ENCODE measurements at regions not wholly inside any gene's neighbourhood (a gene's known extent, or its start where the extent isn't known, plus 50 kb on each side); places are given as distances from the start of the nearest gene placed in this dataset.
"Not testable (repeated sequence)": the region's sequence is repeated elsewhere in the genome, so short reads cannot be mapped to it uniquely, and the experiment has no call there.

DNA sequence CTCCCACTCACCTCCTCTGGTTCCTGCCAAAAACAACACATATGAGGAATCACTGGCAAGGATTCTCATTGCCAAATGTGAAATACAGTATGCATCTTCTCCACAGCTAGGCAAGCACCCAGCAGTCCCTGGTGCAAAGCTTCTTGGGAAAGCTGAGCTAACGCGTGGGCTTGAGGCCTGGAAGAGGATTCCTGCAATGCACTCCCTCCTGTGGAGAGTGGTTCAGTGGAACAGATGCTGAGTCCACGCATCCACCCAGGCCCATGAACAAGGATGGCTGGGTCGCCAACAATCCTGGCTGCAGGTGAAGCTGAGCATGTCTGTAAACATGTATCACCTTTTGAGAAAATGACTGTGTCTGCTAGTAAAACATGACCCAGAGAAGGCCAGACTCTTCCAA, 113.2 kb upstream of the CHST15 start:
- DNase-seq: no peak

DNA sequence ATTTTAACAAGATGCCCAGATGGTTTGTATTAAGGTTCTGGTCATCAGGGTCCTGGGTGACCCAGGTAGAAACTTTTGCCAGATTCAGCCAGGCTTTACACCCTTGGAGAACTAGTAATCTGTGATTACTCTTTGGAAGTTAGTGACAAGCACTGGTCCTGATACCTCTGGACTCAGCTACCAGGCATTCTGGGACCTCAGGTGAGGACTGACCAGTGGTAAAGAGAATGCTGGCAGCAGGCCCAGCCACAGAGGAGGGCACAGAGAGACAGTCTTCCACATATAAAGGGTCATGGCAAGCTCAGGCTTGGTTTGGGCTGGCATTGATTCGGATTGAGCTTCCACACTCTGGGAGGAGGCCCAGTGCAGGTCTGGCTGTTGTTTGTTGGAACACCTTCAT, 112.0 kb upstream of the CHST15 start:
- DNase-seq: no peak

- no peak for DNase-seq
Observed at GRCh38 chr10:124204726-124205125, 111.3 kb upstream of the CHST15 start.

DNA sequence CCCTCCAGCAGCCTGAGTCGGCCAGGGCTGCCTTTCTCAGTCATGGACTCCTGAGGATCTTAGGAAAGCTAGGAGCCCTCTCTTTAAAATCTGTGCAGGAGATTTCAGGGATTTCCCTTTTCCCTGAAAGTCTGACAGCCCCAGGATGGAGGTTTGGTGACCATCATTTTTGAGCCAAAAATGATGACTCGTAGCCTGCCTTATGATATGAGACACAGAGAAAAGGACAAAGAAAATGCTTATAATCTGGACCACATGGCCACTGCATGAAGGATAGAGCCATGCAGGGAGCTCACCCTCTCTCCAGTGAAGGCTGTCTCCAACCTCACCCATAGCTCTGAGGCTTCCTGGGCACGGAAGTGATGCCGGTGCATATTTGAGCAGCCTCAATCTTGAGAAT, 106.6 kb upstream of the CHST15 start:
- DNase-seq: no peak

- no peak for DNase-seq
Observed at GRCh38 chr10:124198871-124199270, 105.5 kb upstream of the CHST15 start.

- DNase-seq: no peak
Observed at GRCh38 chr10:124198125-124198501, 104.7 kb upstream of the CHST15 start.

DNA sequence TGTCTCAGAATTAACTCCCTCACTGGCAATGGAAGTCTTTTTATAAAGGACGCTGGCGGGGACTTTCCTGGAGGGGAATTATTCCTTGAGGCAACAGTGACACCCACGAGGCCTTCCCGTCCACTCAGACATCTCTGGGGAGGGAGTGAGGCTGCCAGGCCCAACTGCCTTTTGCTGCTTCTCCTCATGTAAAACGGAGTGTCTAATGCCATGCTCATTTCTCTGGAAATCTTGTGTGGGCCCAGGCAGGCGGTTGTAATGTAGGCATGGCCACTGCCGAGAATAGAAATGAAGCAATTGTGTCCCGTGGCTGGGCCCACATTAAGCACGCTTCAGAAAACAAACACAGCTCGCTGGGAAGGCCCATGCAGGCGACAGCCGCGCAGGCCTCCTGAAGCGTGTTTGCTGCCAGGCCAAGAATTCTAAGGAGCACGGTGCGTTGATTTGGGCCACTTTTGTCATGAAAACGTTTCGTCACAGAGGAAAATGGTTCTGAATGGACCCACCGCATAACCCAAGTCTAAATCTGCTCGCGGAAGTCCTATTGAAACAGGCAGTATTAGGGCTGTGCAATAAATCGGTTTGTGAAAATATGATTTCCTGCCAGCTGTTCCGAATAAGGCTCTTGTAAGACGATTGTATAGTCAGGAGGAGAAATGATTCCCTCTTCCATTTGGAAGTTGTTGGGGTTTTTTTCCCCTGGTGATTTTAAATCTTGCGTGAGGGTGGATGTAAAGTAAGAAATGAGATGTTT, 104.2 kb upstream of the CHST15 start:
- no peak for DNase-seq

DNA sequence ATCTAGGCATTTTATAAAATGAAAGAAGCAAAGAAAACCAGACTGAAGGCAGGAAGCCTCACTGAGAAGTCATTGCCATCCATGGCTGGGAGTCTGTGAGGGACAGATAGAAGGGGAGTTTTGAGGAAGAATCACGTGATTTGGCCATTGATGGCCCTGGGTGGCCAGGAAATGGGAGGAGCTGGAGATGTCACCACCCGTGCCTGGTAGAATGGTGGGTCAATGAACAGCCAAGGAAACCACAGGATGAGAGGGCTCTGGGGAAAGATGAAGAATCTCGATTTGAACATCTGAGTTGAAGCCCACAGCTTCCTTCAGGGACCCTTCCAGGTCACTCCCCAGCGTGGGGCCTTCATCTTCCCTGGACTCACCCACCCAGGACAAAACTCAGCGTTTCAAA, 103.3 kb upstream of the CHST15 start:
- DNase-seq: no peak

GRCh38 chr10:124194199-124194824, 100.9 kb upstream of the CHST15 start:
- DNase-seq: no peak

DNA sequence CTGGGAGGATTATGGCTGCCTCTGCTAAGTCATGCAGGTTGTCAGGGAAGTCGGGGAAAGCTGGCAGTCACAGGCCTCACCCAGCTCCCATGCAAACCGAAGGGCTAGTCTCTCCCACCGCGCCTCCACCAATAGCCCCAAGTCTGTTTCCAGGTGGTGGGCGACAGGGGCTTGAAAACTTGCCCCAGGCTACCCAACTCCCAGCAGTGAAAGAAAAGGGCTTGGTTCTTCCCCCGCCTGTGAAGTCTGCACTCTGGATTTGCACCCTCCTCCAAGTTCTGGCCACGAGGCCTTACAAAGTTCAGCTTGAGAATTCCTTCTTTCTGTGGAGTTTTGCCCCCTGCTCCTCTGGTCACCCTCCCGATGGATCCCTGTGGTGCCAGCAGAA, 99.9 kb upstream of the CHST15 start:
- no peak for DNase-seq

DNA sequence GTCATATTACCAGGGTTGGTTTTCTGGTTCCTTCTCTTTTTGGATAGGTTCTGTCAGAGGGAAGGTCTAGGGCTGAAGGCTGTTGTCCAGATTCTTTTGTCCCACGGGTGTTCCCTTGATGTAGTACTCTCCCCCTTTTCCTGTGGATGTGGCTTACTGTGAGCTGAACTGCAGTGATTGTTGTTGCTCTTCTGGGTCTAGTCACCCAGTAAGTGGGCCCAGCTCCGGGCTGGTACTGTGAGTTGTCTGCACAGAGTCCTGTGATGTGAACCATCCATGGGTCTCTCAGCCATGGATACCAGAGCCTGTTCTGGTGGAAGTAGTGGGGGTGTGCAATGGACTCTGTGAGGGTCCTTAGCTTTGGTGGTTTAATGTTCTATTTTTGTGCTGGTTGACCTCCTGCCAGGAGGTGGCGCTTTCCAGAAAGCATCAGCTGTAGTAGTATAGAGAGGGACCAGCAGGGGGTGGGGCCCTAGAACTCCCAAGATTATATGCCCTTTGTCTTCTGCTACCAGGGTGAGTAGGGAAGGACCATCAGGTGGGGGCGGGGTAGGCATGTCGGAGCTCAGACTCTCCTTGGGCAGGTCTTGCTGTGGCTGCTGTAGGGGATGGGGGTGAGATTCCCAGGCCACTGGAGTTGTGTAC, 99.4 kb upstream of the CHST15 start:
- DNase-seq: not testable (repeated sequence)

- DNase-seq: not testable (repeated sequence)
Observed at GRCh38 chr10:124190476-124190875, 97.1 kb upstream of the CHST15 start.

DNA sequence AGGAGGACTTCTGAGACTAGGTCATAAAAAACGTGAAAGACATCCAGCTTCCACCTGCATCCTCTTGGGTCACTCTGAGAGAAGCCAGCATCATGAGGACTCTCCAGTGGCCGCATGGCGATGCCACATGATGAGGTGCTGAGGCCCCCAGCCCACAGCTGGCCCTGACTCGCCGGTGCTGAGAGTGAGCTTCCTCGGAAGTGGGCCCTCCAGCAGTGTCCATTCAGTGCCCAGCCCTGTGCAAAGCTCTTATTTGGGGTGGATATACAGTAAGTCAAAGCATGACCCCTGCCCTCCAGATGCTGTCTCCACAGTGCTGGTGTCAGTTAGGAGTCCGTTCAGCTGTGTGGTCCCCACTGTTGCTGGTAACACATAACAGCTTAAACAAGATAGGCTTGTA, 93.6 kb upstream of the CHST15 start:
- no peak for DNase-seq

DNA sequence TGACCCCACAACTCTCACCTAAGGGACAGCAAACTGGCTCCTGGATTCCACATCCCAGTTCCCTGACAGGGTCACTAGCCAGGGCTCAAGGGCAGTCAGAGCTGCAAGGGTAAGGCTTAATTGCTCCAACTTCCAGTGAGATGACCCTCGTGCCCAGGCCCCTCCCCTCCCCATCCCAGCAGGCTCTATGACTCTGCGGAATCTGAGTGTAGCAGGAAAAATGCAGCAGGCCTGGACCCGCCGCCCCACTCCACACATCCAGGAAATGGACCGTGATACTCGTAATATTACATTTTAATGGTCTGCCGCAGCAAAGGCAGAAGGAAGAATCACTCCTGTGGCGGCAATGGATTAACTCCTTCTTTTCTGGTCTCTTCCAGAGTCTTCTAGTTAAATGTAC, 91.7 kb upstream of the CHST15 start:
- DNase-seq: no peak

DNA sequence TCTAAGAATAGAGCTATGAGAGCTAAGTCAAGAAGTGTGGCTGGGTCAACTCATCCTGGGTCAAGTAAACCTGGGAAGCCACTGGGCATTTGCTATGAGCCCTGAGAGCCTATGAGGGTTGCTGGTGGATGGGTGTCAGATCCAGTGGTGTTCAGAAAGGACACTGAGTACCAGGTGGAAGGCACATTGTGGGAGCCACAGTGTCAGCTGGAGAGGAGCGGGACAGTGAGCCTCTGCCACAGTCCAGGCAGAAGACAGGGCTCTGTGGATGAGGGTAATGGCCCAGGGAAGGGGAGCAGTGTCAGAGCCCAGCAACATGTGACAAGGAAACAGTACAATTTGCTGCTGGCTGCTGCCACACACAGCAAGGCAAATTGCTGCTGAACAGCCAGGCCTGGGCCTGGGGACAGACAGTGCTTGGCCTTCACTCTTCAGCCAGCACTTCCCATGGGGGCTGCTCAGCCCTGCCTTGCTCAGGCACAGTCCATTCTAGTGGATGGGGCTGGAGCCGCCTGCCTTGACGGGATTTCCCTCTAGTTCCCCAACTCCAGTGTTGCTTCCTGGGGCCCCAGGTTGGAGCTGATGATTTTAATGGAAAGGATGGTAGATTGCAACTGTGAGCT, 90.9 kb upstream of the CHST15 start:
- DNase-seq: no peak

DNA sequence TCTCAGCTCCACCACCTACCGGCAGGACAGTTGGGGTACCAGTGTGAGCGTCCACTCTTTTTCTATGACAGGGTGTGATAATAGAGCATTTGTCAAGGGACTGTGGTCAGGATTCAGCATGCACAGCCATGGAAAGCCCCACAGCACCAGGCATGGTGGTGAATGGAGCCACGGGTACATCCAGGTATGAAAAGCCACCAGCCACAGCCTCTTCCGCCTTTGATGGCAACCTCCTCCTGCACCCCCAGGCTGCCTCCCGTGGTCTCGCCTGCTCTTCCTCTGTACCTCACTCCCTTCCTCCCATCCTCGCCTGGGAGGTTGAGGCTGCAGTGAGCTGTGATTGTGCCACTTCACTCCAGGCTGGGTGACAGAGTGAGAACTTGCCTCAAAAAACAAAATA, 90.2 kb upstream of the CHST15 start:
- no peak for DNase-seq

GRCh38 chr10:124182088-124182541, 88.7 kb upstream of the CHST15 start:
- no peak for DNase-seq

- DNase-seq: no peak
Observed at GRCh38 chr10:124181656-124182055, 88.3 kb upstream of the CHST15 start.

- no peak for DNase-seq
Observed at GRCh38 chr10:124180947-124181549, 87.7 kb upstream of the CHST15 start.

DNA sequence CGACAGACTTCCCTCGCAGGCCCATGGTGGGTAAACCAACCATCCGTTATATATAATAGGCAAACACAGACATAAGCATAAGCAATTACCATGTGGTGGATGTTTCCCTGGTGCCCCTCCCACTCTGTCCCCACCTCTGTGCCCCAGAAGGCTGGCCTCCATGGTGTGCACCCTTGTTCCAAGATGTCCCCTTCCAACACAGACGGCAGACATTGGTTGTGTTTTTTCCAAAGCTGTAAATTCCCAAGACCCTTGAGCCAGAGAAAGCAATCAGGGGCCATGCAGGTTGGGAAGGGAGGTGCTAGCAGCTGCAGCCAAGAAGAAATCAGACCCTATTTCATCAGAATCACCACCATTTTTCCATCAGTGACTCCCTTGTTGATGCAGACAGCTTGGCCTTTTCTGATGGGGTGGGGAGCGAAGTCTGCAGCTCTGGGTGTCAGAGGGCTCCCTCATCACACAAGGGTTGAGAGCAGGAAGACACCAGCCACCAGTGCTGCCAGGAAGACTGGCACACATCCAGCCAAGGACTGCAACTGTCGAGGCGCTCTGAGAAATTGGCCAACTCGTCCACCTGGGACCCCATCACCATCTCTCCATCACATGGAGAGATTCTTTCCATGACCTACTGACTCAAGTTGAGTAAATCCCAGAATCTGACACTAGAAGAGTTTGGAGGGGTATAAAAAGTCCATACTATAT, 86.8 kb upstream of the CHST15 start:
- no peak for DNase-seq

GRCh38 chr10:124179308-124180043, 86.1 kb upstream of the CHST15 start:
- no peak for DNase-seq

GRCh38 chr10:124177180-124177518, 83.8 kb upstream of the CHST15 start:
- DNase-seq: no peak

All from CD4-positive, alpha-beta T cell treated with Interleukin-17A for 4 hours (primary cell).